GM23338 (cell line): ENCODE measurements at regions not wholly inside any gene's neighbourhood (a gene's known extent, or its start where the extent isn't known, plus 50 kb on each side); places are given as distances from the start of the nearest gene placed in this dataset.

Experiments used
- ATAC-seq: fragments of 200-7000 bp; cut with Tn5 transposase; 3 replicates; pipeline ENCODE4 v1.9.1; 2020
- DNase-seq: peaks from one replicate; pipeline ENCODE4 v3.0.0-alpha.2; 2015; ENCODE audit warnings: low spot score
- H2AFZ ChIP-seq: fragments of 200-600 bp; sonication (generic); 2 replicates; pipeline ENCODE4 v1.8.0; 2016; ENCODE audit warnings: antibody characterized with exemption, mild to moderate bottlenecking, moderate library complexity
- H3F3A ChIP-seq: fragments of 200-600 bp; sonication (generic); replicated peaks from 2 replicates; pipeline ENCODE4 v1.8.0; 2017; ENCODE audit warnings: antibody characterized with exemption, mixed run types, low read depth
- H3K27ac ChIP-seq: fragments of 200-600 bp; sonication (generic); 2 replicates; pipeline ENCODE4 v1.6.1; 2016; ENCODE audit warnings: low read depth
- H3K27me3 ChIP-seq: fragments of 200-600 bp; sonication (generic); 2 replicates; pipeline ENCODE4 v1.8.0; 2016; ENCODE audit warnings: mild to moderate bottlenecking, mixed run types, moderate library complexity; ENCODE audit not compliant: insufficient read depth
- H3K36me3 ChIP-seq: fragments of 200-600 bp; sonication (generic); 2 replicates; pipeline ENCODE4 v1.8.0; 2016; ENCODE audit warnings: mild to moderate bottlenecking; ENCODE audit not compliant: insufficient read depth
- H3K4me1 ChIP-seq: fragments of 200-600 bp; sonication (generic); 2 replicates; pipeline ENCODE4 v1.8.0; 2016; ENCODE audit warnings: mild to moderate bottlenecking, moderate library complexity; ENCODE audit not compliant: insufficient read depth
- H3K4me2 ChIP-seq: fragments of 200-600 bp; sonication (generic); 2 replicates; pipeline ENCODE4 v1.7.1; 2017; ENCODE audit warnings: mixed run types
- H3K4me3 ChIP-seq: fragments of 200-600 bp; sonication (generic); 2 replicates; pipeline ENCODE4 v1.6.1; 2016; ENCODE audit warnings: mixed run types
- H3K79me2 ChIP-seq: fragments of 200-600 bp; sonication (generic); replicated peaks from 2 replicates; pipeline ENCODE4 v1.8.0; 2017; ENCODE audit warnings: mild to moderate bottlenecking; ENCODE audit not compliant: insufficient read depth
- H3K9me2 ChIP-seq: fragments of 200-600 bp; sonication (generic); 2 replicates; pipeline ENCODE4 v1.8.0; 2017; ENCODE audit not compliant: insufficient read depth
- H4K20me1 ChIP-seq: fragments of 200-600 bp; sonication (generic); replicated peaks from 2 replicates; pipeline ENCODE4 v1.8.0; 2017; ENCODE audit warnings: mild to moderate bottlenecking; ENCODE audit not compliant: insufficient read depth
- H3K27ac Mint-ChIP-seq: 2 replicates; pipeline ENCODE4 v1.8.0; 2020; ENCODE audit warnings: inconsistent platforms, mild to moderate bottlenecking, moderate library complexity, mixed read lengths
- H3K27me3 Mint-ChIP-seq: 3 replicates; pipeline ENCODE4 v1.8.0; 2022; ENCODE audit warnings: low read depth, mild to moderate bottlenecking, moderate library complexity, mixed read lengths, inconsistent platforms; ENCODE audit not compliant: insufficient read depth, poor library complexity
- H3K36me3 Mint-ChIP-seq: 3 replicates; pipeline ENCODE4 v1.8.0; 2021; ENCODE audit warnings: low read depth, mild to moderate bottlenecking, inconsistent platforms, moderate library complexity, mixed read lengths
- H3K4me1 Mint-ChIP-seq: 3 replicates; pipeline ENCODE4 v1.8.0; 2020; ENCODE audit warnings: mild to moderate bottlenecking, inconsistent platforms, mixed read lengths
- H3K4me3 Mint-ChIP-seq: 3 replicates; pipeline ENCODE4 v1.8.0; 2021; ENCODE audit warnings: moderate library complexity, mild to moderate bottlenecking, inconsistent platforms, mixed read lengths
- H3K9me3 Mint-ChIP-seq: 3 replicates; pipeline ENCODE4 v1.8.0; 2020; ENCODE audit warnings: moderate library complexity, mild to moderate bottlenecking, inconsistent platforms, mixed read lengths
- CREB1 ChIP-seq: fragments of 250-450 bp; sonication (Bioruptor Pico); IDR thresholded peaks from 2 replicates; pipeline ENCODE4 v1.5.0; 2020; ENCODE audit warnings: low read depth, mild to moderate bottlenecking, moderate library complexity
- EZH2 ChIP-seq: fragments of 200-600 bp; sonication (generic); IDR thresholded peaks from one replicate; pipeline ENCODE4 v1.8.0; 2017; ENCODE audit warnings: antibody characterized with exemption, mild to moderate bottlenecking, low read depth; ENCODE audit not compliant: unreplicated experiment
- EZH2phosphoT487 ChIP-seq: fragments of 200-600 bp; sonication (generic); IDR thresholded peaks from one replicate; pipeline ENCODE4 v1.8.1; 2018; ENCODE audit warnings: antibody characterized with exemption; ENCODE audit not compliant: unreplicated experiment
- JUNB ChIP-seq: IDR thresholded peaks from one replicate; pipeline ENCODE4 v1.6.1; 2016; ENCODE audit warnings: antibody characterized with exemption; ENCODE audit not compliant: unreplicated experiment
- NANOG ChIP-seq: IDR thresholded peaks from 2 replicates; pipeline ENCODE4 v1.6.1; 2016; ENCODE audit warnings: antibody characterized with exemption, borderline replicate concordance
- POLR2AphosphoS5 ChIP-seq: IDR thresholded peaks from 2 replicates; pipeline ENCODE4 v1.6.1; 2016; ENCODE audit warnings: antibody characterized with exemption, low read depth
- STAT1 ChIP-seq: IDR thresholded peaks from one replicate; pipeline ENCODE4 v1.6.1; 2016; ENCODE audit warnings: antibody characterized with exemption; ENCODE audit not compliant: unreplicated experiment
- ZNF114 ChIP-seq: fragments of 250-450 bp; sonication (Bioruptor Pico); IDR thresholded peaks from 2 replicates; pipeline ENCODE4 v1.5.0; 2020; ENCODE audit warnings: mild to moderate bottlenecking, moderate library complexity
- ZNF331 ChIP-seq: fragments of 250-450 bp; sonication (Bioruptor Pico); IDR thresholded peaks from 2 replicates; pipeline ENCODE4 v1.5.0; 2020; ENCODE audit warnings: low read depth, mild to moderate bottlenecking, moderate library complexity
- TF ChIP-seq, protein P1 (sequence below): IDR thresholded peaks from one replicate; pipeline ENCODE4 v1.6.1; 2018; ENCODE audit warnings: antibody characterized with exemption; ENCODE audit not compliant: unreplicated experiment
- TF ChIP-seq, protein P2 (sequence below): IDR thresholded peaks from 2 replicates; pipeline ENCODE4 v1.6.1; 2016; ENCODE audit warnings: antibody characterized with exemption
- TF ChIP-seq, protein P3 (sequence below): fragments of 250-450 bp; sonication (Bioruptor Pico); IDR thresholded peaks from 2 replicates; pipeline ENCODE4 v1.5.0; 2020; ENCODE audit warnings: mild to moderate bottlenecking, moderate library complexity
- TF ChIP-seq, protein P4 (sequence below), 2 experiments: fragments of 200-600 bp in 1 of 2; sonication (generic) in 1 of 2; conservative IDR thresholded peaks; 2 replicates each; pipeline versions ENCODE4 v1.5.1 to v1.6.1; 2016 to 2017; ENCODE audit warnings: antibody characterized with exemption in 2 of 2, low read depth in 2 of 2, mild to moderate bottlenecking in 2 of 2, moderate library complexity in 1 of 2

DNA sequence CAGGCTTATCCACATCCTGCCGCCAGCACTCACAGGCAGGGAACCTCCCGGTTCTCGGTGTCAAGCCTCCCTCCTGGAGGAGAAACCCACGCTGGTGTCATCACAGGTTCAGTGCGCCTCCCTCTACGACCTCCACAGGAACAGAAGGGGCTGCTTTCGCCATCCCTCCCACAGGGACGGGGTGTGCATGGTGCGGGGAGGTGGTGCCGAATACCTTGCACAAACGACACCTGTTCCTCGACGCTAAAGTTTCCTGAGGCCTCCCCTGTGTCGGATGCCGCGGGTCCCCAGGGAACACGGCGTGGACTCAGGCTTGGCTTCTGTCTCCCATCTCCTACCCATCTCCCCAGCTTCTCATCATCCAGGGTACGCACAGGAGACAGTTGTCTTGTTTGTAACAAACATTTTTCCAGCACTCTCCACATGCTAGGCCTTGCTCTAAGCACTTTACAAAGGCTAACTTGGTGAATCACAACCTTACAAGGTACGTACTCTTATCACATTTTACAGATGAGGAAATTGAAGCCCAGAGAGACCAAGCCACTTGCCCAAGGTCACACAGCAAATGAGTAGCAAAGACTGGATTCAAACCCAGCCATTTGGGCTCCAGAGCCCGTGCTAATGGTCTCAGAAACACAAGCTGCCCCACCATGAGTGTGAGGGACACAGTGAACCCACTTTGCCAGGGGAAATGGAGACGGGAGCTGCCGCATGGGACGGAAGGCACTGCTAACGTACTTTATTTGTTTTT, 271.6 kb downstream of the C16orf95 start:
- Mint-ChIP-seq H3K9me3 (no peaks in the 10 kb centered on the region), H3K27me3 (peaks cover 12% of the 10 kb centered on the region), H3K4me1 (peaks cover 23% of the 10 kb centered on the region), H3K36me3 (no peaks in the 10 kb centered on the region), H3K4me3 (no peak overlapping the region), H3K27ac (no peak overlapping the region)
- no peaks in the 10 kb centered on the region for H3K79me2 ChIP-seq
- H3K36me3 ChIP-seq = no peaks in the 10 kb centered on the region; the same call in 1 of the 2 replicates
- peaks cover 7% of the 10 kb centered on the region; the same call in 1 of the 2 replicates for H3K4me1 ChIP-seq
- no peak overlapping the region for H2AFZ ChIP-seq
- no peak overlapping the region for H3K27ac ChIP-seq
- no peaks in the 10 kb centered on the region for H4K20me1 ChIP-seq
- H3K4me2 ChIP-seq = no peak overlapping the region
- no peaks in the 10 kb centered on the region for H3F3A ChIP-seq
- DNase-seq (no peak), ATAC-seq (no peak)
- no peaks in the 10 kb centered on the region for H3K27me3 ChIP-seq
- TF ChIP-seq EZH2phosphoT487 (no peak), ZNF114 (CRISPR knock-in tag) (no peak), NANOG (no peak), CREB1 (CRISPR knock-in tag) (no peak), EZH2 (no peak), JUNB (no peak), ZNF331 (CRISPR knock-in tag) (no peak), STAT1 (no peak), POLR2AphosphoS5 (no peak)
- TF ChIP-seq, protein P1, sequence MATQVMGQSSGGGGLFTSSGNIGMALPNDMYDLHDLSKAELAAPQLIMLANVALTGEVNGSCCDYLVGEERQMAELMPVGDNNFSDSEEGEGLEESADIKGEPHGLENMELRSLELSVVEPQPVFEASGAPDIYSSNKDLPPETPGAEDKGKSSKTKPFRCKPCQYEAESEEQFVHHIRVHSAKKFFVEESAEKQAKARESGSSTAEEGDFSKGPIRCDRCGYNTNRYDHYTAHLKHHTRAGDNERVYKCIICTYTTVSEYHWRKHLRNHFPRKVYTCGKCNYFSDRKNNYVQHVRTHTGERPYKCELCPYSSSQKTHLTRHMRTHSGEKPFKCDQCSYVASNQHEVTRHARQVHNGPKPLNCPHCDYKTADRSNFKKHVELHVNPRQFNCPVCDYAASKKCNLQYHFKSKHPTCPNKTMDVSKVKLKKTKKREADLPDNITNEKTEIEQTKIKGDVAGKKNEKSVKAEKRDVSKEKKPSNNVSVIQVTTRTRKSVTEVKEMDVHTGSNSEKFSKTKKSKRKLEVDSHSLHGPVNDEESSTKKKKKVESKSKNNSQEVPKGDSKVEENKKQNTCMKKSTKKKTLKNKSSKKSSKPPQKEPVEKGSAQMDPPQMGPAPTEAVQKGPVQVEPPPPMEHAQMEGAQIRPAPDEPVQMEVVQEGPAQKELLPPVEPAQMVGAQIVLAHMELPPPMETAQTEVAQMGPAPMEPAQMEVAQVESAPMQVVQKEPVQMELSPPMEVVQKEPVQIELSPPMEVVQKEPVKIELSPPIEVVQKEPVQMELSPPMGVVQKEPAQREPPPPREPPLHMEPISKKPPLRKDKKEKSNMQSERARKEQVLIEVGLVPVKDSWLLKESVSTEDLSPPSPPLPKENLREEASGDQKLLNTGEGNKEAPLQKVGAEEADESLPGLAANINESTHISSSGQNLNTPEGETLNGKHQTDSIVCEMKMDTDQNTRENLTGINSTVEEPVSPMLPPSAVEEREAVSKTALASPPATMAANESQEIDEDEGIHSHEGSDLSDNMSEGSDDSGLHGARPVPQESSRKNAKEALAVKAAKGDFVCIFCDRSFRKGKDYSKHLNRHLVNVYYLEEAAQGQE = no peak
- TF ChIP-seq, protein P2, sequence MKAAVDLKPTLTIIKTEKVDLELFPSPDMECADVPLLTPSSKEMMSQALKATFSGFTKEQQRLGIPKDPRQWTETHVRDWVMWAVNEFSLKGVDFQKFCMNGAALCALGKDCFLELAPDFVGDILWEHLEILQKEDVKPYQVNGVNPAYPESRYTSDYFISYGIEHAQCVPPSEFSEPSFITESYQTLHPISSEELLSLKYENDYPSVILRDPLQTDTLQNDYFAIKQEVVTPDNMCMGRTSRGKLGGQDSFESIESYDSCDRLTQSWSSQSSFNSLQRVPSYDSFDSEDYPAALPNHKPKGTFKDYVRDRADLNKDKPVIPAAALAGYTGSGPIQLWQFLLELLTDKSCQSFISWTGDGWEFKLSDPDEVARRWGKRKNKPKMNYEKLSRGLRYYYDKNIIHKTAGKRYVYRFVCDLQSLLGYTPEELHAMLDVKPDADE = no peak
- TF ChIP-seq, protein P3, sequence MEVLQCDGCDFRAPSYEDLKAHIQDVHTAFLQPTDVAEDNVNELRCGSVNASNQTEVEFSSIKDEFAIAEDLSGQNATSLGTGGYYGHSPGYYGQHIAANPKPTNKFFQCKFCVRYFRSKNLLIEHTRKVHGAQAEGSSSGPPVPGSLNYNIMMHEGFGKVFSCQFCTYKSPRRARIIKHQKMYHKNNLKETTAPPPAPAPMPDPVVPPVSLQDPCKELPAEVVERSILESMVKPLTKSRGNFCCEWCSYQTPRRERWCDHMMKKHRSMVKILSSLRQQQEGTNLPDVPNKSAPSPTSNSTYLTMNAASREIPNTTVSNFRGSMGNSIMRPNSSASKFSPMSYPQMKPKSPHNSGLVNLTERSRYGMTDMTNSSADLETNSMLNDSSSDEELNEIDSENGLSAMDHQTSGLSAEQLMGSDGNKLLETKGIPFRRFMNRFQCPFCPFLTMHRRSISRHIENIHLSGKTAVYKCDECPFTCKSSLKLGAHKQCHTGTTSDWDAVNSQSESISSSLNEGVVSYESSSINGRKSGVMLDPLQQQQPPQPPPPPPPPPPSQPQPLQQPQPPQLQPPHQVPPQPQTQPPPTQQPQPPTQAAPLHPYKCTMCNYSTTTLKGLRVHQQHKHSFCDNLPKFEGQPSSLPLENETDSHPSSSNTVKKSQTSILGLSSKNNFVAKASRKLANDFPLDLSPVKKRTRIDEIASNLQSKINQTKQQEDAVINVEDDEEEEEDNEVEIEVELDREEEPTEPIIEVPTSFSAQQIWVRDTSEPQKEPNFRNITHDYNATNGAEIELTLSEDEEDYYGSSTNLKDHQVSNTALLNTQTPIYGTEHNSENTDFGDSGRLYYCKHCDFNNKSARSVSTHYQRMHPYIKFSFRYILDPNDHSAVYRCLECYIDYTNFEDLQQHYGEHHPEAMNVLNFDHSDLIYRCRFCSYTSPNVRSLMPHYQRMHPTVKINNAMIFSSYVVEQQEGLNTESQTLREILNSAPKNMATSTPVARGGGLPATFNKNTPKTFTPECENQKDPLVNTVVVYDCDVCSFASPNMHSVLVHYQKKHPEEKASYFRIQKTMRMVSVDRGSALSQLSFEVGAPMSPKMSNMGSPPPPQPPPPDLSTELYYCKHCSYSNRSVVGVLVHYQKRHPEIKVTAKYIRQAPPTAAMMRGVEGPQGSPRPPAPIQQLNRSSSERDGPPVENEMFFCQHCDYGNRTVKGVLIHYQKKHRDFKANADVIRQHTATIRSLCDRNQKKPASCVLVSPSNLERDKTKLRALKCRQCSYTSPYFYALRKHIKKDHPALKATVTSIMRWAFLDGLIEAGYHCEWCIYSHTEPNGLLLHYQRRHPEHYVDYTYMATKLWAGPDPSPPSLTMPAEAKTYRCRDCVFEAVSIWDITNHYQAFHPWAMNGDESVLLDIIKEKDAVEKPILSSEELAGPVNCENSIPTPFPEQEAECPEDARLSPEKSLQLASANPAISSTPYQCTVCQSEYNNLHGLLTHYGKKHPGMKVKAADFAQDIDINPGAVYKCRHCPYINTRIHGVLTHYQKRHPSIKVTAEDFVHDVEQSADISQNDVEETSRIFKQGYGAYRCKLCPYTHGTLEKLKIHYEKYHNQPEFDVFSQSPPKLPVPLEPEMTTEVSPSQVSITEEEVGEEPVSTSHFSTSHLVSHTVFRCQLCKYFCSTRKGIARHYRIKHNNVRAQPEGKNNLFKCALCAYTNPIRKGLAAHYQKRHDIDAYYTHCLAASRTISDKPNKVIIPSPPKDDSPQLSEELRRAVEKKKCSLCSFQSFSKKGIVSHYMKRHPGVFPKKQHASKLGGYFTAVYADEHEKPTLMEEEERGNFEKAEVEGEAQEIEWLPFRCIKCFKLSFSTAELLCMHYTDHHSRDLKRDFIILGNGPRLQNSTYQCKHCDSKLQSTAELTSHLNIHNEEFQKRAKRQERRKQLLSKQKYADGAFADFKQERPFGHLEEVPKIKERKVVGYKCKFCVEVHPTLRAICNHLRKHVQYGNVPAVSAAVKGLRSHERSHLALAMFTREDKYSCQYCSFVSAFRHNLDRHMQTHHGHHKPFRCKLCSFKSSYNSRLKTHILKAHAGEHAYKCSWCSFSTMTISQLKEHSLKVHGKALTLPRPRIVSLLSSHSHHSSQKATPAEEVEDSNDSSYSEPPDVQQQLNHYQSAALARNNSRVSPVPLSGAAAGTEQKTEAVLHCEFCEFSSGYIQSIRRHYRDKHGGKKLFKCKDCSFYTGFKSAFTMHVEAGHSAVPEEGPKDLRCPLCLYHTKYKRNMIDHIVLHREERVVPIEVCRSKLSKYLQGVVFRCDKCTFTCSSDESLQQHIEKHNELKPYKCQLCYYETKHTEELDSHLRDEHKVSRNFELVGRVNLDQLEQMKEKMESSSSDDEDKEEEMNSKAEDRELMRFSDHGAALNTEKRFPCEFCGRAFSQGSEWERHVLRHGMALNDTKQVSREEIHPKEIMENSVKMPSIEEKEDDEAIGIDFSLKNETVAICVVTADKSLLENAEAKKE = no peak
- TF ChIP-seq, protein P4, sequence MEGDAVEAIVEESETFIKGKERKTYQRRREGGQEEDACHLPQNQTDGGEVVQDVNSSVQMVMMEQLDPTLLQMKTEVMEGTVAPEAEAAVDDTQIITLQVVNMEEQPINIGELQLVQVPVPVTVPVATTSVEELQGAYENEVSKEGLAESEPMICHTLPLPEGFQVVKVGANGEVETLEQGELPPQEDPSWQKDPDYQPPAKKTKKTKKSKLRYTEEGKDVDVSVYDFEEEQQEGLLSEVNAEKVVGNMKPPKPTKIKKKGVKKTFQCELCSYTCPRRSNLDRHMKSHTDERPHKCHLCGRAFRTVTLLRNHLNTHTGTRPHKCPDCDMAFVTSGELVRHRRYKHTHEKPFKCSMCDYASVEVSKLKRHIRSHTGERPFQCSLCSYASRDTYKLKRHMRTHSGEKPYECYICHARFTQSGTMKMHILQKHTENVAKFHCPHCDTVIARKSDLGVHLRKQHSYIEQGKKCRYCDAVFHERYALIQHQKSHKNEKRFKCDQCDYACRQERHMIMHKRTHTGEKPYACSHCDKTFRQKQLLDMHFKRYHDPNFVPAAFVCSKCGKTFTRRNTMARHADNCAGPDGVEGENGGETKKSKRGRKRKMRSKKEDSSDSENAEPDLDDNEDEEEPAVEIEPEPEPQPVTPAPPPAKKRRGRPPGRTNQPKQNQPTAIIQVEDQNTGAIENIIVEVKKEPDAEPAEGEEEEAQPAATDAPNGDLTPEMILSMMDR (conservative IDR thresholded peaks at IDR 0.05; ENCODE audit: low read depth in 2 of 2) = no peak
- H3K9me2 ChIP-seq = no peaks in the 10 kb centered on the region
- H3K4me3 ChIP-seq = no peak overlapping the region
